ENCODE measurements at regions not wholly inside any gene's neighbourhood (a gene's known extent, or its start where the extent isn't known, plus 50 kb on each side); places are given as distances from the start of the nearest gene placed in this dataset.
"Not testable (repeated sequence)": the region's sequence is repeated elsewhere in the genome, so short reads cannot be mapped to it uniquely, and the experiment has no call there.

DNA sequence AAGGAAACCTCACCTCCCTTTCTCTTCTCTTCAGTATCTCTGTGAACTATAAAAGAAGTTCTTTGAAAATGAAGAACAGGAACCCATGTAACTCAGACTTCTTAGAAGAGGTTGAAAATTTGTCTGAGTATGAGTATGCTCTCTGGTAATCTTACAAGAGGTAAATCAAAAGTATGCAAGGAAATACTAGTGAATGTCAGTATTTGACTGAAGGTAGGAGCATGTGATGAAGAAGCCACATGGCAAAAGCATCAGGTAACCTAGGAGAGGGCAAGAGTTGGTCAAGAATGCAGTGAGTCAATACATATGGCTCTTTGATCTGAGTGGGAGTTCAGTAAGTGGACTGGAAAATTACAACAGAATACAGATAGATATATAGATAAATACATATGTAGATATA, 133.0 kb upstream of the NECTIN3 start:
- DNase-seq (ENCODE audit: low spot score) (no peak), ATAC-seq (no peak)
- Mint-ChIP-seq H3K27me3 (ENCODE audit: low read depth) (no peaks in the 10 kb centered on the region), H3K4me3 (no peak overlapping the region), H3K4me1 (peaks cover 10% of the 10 kb centered on the region), H3K36me3 (no peaks in the 10 kb centered on the region), H3K27ac (no peak overlapping the region; the same call in 1 of the 2 replicates), H3K9me3 (peaks cover 14% of the 10 kb centered on the region)
- TF ChIP-seq ZNF396 (CRISPR knock-in tag; IDR thresholded peaks at IDR 0.05; ENCODE audit: borderline replicate concordance) (no peak), SOX15 (CRISPR knock-in tag; IDR thresholded peaks at IDR 0.05) (no peak)
- TF ChIP-seq, protein P1, sequence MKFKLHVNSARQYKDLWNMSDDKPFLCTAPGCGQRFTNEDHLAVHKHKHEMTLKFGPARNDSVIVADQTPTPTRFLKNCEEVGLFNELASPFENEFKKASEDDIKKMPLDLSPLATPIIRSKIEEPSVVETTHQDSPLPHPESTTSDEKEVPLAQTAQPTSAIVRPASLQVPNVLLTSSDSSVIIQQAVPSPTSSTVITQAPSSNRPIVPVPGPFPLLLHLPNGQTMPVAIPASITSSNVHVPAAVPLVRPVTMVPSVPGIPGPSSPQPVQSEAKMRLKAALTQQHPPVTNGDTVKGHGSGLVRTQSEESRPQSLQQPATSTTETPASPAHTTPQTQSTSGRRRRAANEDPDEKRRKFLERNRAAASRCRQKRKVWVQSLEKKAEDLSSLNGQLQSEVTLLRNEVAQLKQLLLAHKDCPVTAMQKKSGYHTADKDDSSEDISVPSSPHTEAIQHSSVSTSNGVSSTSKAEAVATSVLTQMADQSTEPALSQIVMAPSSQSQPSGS (CRISPR knock-in tag; IDR thresholded peaks at IDR 0.05; ENCODE audit: borderline replicate concordance, low read depth): no peak
- CTCF ChIA-PET: no interaction called here
- POLR2A ChIA-PET: no interaction called here

DNA sequence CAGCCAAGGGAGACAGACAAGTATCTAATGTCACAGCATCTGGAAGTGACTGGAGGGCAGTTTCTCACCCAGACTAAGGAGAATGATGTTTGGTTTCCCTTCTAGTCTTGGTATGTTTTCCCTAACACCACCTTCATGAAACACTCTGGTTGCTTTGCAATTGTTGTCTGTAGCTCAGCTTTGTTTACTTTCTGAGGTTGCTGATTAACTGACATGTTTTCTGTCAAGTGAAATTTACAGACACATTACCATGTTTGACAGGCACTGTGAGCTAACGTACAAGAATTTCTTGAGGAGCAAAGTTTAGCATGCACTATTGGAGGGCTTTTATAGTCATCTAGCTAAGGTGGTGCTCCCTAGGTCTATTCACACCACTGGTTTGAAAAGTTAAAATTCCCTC, 131.6 kb upstream of the NECTIN3 start:
- ChIA-PET POLR2A (no interaction called here), CTCF (no interaction called here)
- H3K27ac Mint-ChIP-seq: no peak overlapping the region
- H3K36me3 Mint-ChIP-seq: peaks cover 9% of the 10 kb centered on the region
- DNase-seq (ENCODE audit: low spot score): no peak
- H3K27me3 Mint-ChIP-seq (ENCODE audit: low read depth): no peaks in the 10 kb centered on the region
- peak; percentile 66; the same call in 1 of the 2 replicates for TF ChIP-seq GABPB1 (CRISPR knock-in tag; IDR thresholded peaks at IDR 0.05)
- no peak for TF ChIP-seq NR3C1 (CRISPR knock-in tag; conservative IDR thresholded peaks at IDR 0.05; ENCODE audit: low read depth)
- no peak for ATAC-seq
- no peak overlapping the region for H3K4me3 Mint-ChIP-seq
- H3K9me3 Mint-ChIP-seq: peaks cover 26% of the 10 kb centered on the region
- H3K4me1 Mint-ChIP-seq: peaks cover 12% of the 10 kb centered on the region

DNA sequence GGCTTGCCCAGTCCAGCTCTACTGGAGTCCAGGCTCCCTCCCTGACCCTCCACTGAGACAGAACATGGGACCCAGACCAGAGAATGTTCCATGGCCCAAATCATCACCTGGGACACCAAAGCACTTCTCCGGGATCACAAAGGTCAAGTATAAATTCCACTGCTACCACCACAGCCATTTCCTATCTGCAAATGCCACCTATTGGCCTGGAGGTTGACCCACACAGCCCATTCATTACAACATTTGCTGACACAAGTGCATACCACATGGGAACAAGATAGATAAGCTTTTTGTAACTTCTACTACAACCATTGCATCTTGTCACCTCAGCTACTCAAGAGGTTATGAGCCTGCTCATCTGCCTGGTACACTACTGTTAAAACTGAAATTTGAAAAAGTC, 126.8 kb upstream of the NECTIN3 start:
- Mint-ChIP-seq H3K27ac (no peak overlapping the region), H3K36me3 (peaks cover 53% of the 10 kb centered on the region), H3K9me3 (peaks cover 64% of the 10 kb centered on the region), H3K4me1 (peaks cover 12% of the 10 kb centered on the region), H3K4me3 (no peak overlapping the region), H3K27me3 (ENCODE audit: low read depth) (peaks cover 8% of the 10 kb centered on the region)
- DNase-seq (ENCODE audit: low spot score) (no peak), ATAC-seq (no peak; the same call in 1 of the 2 replicates)
- POLR2A ChIA-PET: no interaction called here
- CTCF ChIA-PET: no interaction called here
- TF ChIP-seq, protein P2, sequence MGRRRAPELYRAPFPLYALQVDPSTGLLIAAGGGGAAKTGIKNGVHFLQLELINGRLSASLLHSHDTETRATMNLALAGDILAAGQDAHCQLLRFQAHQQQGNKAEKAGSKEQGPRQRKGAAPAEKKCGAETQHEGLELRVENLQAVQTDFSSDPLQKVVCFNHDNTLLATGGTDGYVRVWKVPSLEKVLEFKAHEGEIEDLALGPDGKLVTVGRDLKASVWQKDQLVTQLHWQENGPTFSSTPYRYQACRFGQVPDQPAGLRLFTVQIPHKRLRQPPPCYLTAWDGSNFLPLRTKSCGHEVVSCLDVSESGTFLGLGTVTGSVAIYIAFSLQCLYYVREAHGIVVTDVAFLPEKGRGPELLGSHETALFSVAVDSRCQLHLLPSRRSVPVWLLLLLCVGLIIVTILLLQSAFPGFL (CRISPR knock-in tag; IDR thresholded peaks at IDR 0.05; ENCODE audit: borderline replicate concordance): no peak
- TF ChIP-seq, protein P3, sequence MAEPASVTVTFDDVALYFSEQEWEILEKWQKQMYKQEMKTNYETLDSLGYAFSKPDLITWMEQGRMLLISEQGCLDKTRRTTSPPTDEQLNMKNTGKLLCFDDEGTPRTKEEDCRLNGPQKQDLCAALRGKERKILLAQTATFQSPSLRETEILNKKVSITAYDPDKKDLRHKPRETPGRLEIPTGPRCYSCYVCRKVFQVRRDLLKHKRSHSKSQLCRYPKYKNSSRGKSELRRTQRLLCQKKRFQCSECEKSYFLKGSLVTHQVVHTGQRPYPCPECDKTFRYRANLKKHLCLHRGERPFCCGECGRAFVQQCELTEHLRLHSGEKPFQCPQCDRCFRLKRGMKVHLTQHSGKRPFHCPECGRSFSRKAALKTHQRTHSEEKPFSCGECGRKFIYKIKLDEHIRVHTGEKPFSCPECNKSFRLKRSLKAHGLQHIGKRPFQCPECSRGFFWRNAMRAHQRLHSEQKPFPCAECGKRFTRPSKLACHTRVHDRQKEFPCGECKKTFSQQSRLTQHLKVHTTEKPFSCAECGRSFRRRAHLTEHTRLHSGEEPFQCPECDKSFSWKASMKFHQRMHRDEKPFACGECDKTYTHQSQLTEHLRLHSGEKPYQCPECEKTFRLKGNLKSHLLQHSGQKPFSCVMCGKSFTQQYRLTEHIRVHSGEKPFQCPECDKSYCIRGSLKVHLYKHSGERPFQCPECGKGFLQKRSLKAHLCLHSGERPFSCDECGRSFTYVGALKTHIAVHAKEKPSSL (CRISPR knock-in tag; conservative IDR thresholded peaks at IDR 0.05): no peak
- TF ChIP-seq, protein P4, sequence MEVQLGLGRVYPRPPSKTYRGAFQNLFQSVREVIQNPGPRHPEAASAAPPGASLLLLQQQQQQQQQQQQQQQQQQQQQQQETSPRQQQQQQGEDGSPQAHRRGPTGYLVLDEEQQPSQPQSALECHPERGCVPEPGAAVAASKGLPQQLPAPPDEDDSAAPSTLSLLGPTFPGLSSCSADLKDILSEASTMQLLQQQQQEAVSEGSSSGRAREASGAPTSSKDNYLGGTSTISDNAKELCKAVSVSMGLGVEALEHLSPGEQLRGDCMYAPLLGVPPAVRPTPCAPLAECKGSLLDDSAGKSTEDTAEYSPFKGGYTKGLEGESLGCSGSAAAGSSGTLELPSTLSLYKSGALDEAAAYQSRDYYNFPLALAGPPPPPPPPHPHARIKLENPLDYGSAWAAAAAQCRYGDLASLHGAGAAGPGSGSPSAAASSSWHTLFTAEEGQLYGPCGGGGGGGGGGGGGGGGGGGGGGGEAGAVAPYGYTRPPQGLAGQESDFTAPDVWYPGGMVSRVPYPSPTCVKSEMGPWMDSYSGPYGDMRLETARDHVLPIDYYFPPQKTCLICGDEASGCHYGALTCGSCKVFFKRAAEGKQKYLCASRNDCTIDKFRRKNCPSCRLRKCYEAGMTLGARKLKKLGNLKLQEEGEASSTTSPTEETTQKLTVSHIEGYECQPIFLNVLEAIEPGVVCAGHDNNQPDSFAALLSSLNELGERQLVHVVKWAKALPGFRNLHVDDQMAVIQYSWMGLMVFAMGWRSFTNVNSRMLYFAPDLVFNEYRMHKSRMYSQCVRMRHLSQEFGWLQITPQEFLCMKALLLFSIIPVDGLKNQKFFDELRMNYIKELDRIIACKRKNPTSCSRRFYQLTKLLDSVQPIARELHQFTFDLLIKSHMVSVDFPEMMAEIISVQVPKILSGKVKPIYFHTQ (CRISPR knock-in tag; IDR thresholded peaks at IDR 0.05): no peak
- TF ChIP-seq KAT7 (CRISPR knock-in tag; IDR thresholded peaks at IDR 0.05; ENCODE audit: borderline replicate concordance): no peak

DNA sequence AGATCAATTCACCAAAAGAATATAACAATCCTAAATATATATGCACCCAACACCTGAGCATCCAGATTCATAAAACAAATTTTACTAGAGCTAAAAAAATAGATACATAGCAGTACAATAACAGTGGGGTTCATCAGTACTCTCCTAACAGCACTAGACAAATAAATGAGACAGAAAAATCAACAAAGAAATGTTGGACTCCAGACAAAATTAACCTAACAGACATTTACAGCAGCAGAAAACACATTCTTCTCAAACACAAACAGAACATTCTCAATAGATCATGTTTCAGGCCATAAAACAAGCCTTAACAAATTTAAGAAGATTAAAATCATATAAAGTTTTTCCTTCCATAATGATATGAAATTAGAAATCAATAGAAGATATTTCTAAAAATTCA, 124.8 kb upstream of the NECTIN3 start:
- ATAC-seq (no peak), DNase-seq (ENCODE audit: low spot score) (no peak)
- Mint-ChIP-seq H3K36me3 (peaks cover 72% of the 10 kb centered on the region), H3K4me3 (no peak overlapping the region), H3K27ac (no peak overlapping the region), H3K27me3 (ENCODE audit: low read depth) (peaks cover 8% of the 10 kb centered on the region), H3K9me3 (peaks cover 80% of the 10 kb centered on the region), H3K4me1 (peaks cover 12% of the 10 kb centered on the region)
- POLR2A ChIA-PET: no interaction called here
- TF ChIP-seq ZNF121 (CRISPR knock-in tag; IDR thresholded peaks at IDR 0.05): no peak
- CTCF ChIA-PET: no interaction called here

DNA sequence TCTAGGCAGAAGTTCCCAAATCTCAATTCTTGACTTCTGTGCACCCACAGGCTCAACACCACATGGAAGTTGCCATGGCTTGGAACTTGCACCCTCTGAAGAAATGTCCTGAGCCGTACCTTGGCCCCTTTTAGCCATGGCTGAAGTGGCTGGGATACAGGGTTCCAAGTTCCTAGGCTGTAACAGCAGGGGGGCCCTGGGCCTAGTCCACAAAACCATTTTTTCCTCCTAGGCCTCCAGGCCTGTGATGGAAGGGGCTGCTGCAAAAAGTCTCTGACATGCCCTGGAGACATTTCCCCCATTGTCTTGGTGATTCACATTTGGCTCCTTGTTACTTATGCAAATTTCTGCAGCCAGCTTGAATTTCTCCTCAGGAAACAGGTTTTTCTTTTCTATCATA, 122.4 kb upstream of the NECTIN3 start:
- H3K4me1 Mint-ChIP-seq; H3K4me3 Mint-ChIP-seq; DNase-seq (ENCODE audit: low spot score); H3K27ac Mint-ChIP-seq; CTCF ChIA-PET; ATAC-seq; POLR2A ChIA-PET; H3K27me3 Mint-ChIP-seq (ENCODE audit: low read depth): not testable (repeated sequence)
- H3K36me3 Mint-ChIP-seq: peaks cover 84% of the 10 kb centered on the region
- peaks cover 80% of the 10 kb centered on the region for H3K9me3 Mint-ChIP-seq

All from WTC11 (cell line).